Karpas-422 (cell line): ENCODE measurements at regions not wholly inside any gene's neighbourhood (a gene's known extent, or its start where the extent isn't known, plus 50 kb on each side); places are given as distances from the start of the nearest gene placed in this dataset.

Source experiments
- DNase-seq: peaks from one replicate; pipeline ENCODE4 v3.0.0-alpha.2; 2015
- H2AFZ ChIP-seq: fragments of 200-600 bp; sonication (generic); 2 replicates; pipeline ENCODE4 v1.6.1; 2014; ENCODE audit warnings: antibody characterized with exemption, low read length, mixed read lengths
- H3K27ac ChIP-seq: fragments of 200-600 bp; sonication (generic); 2 replicates; pipeline ENCODE4 v1.5.1; 2014; ENCODE audit warnings: mild to moderate bottlenecking, low read length, moderate library complexity
- H3K27me3 ChIP-seq: fragments of 200-600 bp; sonication (generic); 2 replicates; pipeline ENCODE4 v1.6.1; 2014; ENCODE audit warnings: low read length, mixed read lengths
- H3K36me3 ChIP-seq: fragments of 200-600 bp; sonication (generic); 2 replicates; pipeline ENCODE4 v1.6.1; 2014; ENCODE audit warnings: low read length, mixed read lengths; ENCODE audit not compliant: insufficient read depth
- H3K4me1 ChIP-seq: fragments of 200-600 bp; sonication (generic); 2 replicates; pipeline ENCODE4 v1.6.1; 2014; ENCODE audit warnings: mild to moderate bottlenecking, low read length, mixed read lengths
- H3K4me2 ChIP-seq: fragments of 200-600 bp; sonication (generic); 2 replicates; pipeline ENCODE4 v1.6.1; 2014; ENCODE audit warnings: low read length, low read depth, mild to moderate bottlenecking; ENCODE audit not compliant: poor library complexity, severe bottlenecking
- H3K4me3 ChIP-seq: fragments of 200-600 bp; sonication (generic); 2 replicates; pipeline ENCODE4 v1.5.1; 2014; ENCODE audit warnings: mild to moderate bottlenecking, antibody characterized with exemption, low read length, mixed read lengths
- H3K79me2 ChIP-seq: fragments of 200-600 bp; sonication (generic); 2 replicates; pipeline ENCODE4 v1.6.1; 2014; ENCODE audit warnings: mild to moderate bottlenecking, low read length, mixed read lengths
- H3K9ac ChIP-seq: fragments of 200-600 bp; sonication (generic); 2 replicates; pipeline ENCODE4 v1.6.0; 2014; ENCODE audit warnings: low read length
- H3K9me2 ChIP-seq: fragments of 200-600 bp; sonication (generic), shearing (Covaris generic); replicated peaks from 2 replicates; pipeline ENCODE4 v1.6.0; 2014; ENCODE audit warnings: mild to moderate bottlenecking, low read length, moderate library complexity; ENCODE audit not compliant: insufficient read depth
- H3K9me3 ChIP-seq: fragments of 300-700, 200-600 bp; sonication (generic); 2 replicates; pipeline ENCODE4 v1.6.1; 2014; ENCODE audit warnings: low read length, mixed read lengths
- H4K20me1 ChIP-seq: fragments of 200-600 bp; sonication (generic); 2 replicates; pipeline ENCODE4 v1.6.1; 2014; ENCODE audit warnings: mild to moderate bottlenecking, antibody characterized with exemption, low read length, low read depth; ENCODE audit not compliant: insufficient read depth

GRCh38 chr18:61657066-61657732 is 235.6 kb downstream of the RNF152 start:
- H3K4me3 ChIP-seq, result no peak overlapping the region
- H3K9me3 ChIP-seq, result no peaks in the 10 kb centered on the region
- H3K9ac ChIP-seq, result no peak overlapping the region
- no peak for DNase-seq
- H3K27me3 ChIP-seq, result no peaks in the 10 kb centered on the region
- no peak overlapping the region for H3K4me2 ChIP-seq
- no peaks in the 10 kb centered on the region; the same call in 1 of the 2 replicates for H3K4me1 ChIP-seq
- H3K36me3 ChIP-seq, result no peaks in the 10 kb centered on the region
- no peaks in the 10 kb centered on the region for H3K79me2 ChIP-seq
- H3K27ac ChIP-seq, result no peak overlapping the region
- no peaks in the 10 kb centered on the region for H3K9me2 ChIP-seq
- no peak overlapping the region for H2AFZ ChIP-seq
- H4K20me1 ChIP-seq, result no peaks in the 10 kb centered on the region

- no peak overlapping the region for H3K4me2 ChIP-seq
- no peaks in the 10 kb centered on the region for H3K4me1 ChIP-seq
- no peak for DNase-seq
- H3K27ac ChIP-seq, result no peak overlapping the region
- no peaks in the 10 kb centered on the region for H3K27me3 ChIP-seq
- H3K9me2 ChIP-seq, result no peaks in the 10 kb centered on the region
- H3K36me3 ChIP-seq, result no peaks in the 10 kb centered on the region
- no peaks in the 10 kb centered on the region for H3K79me2 ChIP-seq
- H2AFZ ChIP-seq, result no peak overlapping the region
- no peaks in the 10 kb centered on the region for H4K20me1 ChIP-seq
- H3K4me3 ChIP-seq, result no peak overlapping the region
- no peak overlapping the region for H3K9ac ChIP-seq
- no peaks in the 10 kb centered on the region for H3K9me3 ChIP-seq
These were observed 237.2 kb downstream of the RNF152 start for GRCh38 chr18:61655630-61656029.

GRCh38 chr18:61653823-61654551 is 238.8 kb downstream of the RNF152 start:
- no peaks in the 10 kb centered on the region for H3K27me3 ChIP-seq
- no peaks in the 10 kb centered on the region for H4K20me1 ChIP-seq
- no peak overlapping the region for H3K4me3 ChIP-seq
- H3K4me2 ChIP-seq, result no peak overlapping the region
- H3K9me3 ChIP-seq, result no peaks in the 10 kb centered on the region
- H3K27ac ChIP-seq, result no peak overlapping the region
- no peaks in the 10 kb centered on the region for H3K4me1 ChIP-seq
- H3K36me3 ChIP-seq, result no peaks in the 10 kb centered on the region
- no peak for DNase-seq
- H3K9me2 ChIP-seq, result no peaks in the 10 kb centered on the region
- no peak overlapping the region for H3K9ac ChIP-seq
- no peaks in the 10 kb centered on the region for H3K79me2 ChIP-seq
- H2AFZ ChIP-seq, result no peak overlapping the region

GRCh38 chr18:61651880-61652268 is 240.9 kb downstream of the RNF152 start:
- Histone ChIP-seq H3K9me3 (no peaks in the 10 kb centered on the region), H3K36me3 (no peaks in the 10 kb centered on the region), H3K27ac (no peak overlapping the region), H3K9me2 (no peaks in the 10 kb centered on the region), H3K27me3 (no peaks in the 10 kb centered on the region), H3K4me3 (no peak overlapping the region), H3K4me2 (no peak overlapping the region), H3K79me2 (no peaks in the 10 kb centered on the region), H4K20me1 (no peaks in the 10 kb centered on the region), H3K9ac (no peak overlapping the region), H2AFZ (no peak overlapping the region), H3K4me1 (no peaks in the 10 kb centered on the region)
- DNase-seq, result no peak

GRCh38 chr18:61651145-61651879 is 241.5 kb downstream of the RNF152 start:
- Histone ChIP-seq H3K79me2 (no peaks in the 10 kb centered on the region), H3K9me3 (no peaks in the 10 kb centered on the region), H3K9ac (no peak overlapping the region), H3K4me1 (no peaks in the 10 kb centered on the region), H3K36me3 (no peaks in the 10 kb centered on the region), H3K9me2 (no peaks in the 10 kb centered on the region), H2AFZ (no peak overlapping the region), H3K27me3 (no peaks in the 10 kb centered on the region), H3K4me2 (no peak overlapping the region), H3K4me3 (no peak overlapping the region), H4K20me1 (no peaks in the 10 kb centered on the region), H3K27ac (no peak overlapping the region)
- no peak for DNase-seq

GRCh38 chr18:61643884-61644647 is 248.7 kb downstream of the RNF152 start:
- H3K27me3 ChIP-seq, result 0 out of 2 replicates have a peak, but pooled peaks cover 3% of the 10 kb centered on the region
- no peak overlapping the region for H3K9ac ChIP-seq
- peak overlapping the region; percentile 24 for H3K4me2 ChIP-seq
- peaks cover 14% of the 10 kb centered on the region for H3K4me1 ChIP-seq
- no peak overlapping the region for H2AFZ ChIP-seq
- H3K9me3 ChIP-seq, result no peaks in the 10 kb centered on the region
- no peaks in the 10 kb centered on the region for H3K79me2 ChIP-seq
- H4K20me1 ChIP-seq, result no peaks in the 10 kb centered on the region
- H3K27ac ChIP-seq, result no peak overlapping the region
- H3K9me2 ChIP-seq, result no peaks in the 10 kb centered on the region
- no peak overlapping the region for H3K4me3 ChIP-seq
- DNase-seq, result no peak
- no peaks in the 10 kb centered on the region for H3K36me3 ChIP-seq

- Histone ChIP-seq H3K27ac (no peak overlapping the region), H3K9me2 (no peaks in the 10 kb centered on the region), H3K4me3 (no peak overlapping the region), H3K4me1 (peaks cover 14% of the 10 kb centered on the region), H4K20me1 (no peaks in the 10 kb centered on the region), H3K9me3 (no peaks in the 10 kb centered on the region), H3K36me3 (no peaks in the 10 kb centered on the region), H2AFZ (no peak overlapping the region), H3K27me3 (0 out of 2 replicates have a peak, but pooled peaks cover 3% of the 10 kb centered on the region), H3K4me2 (no peak overlapping the region), H3K79me2 (no peaks in the 10 kb centered on the region), H3K9ac (no peak overlapping the region)
- DNase-seq, result no peak
These were observed 252.9 kb downstream of the RNF152 start for GRCh38 chr18:61639886-61640285.
